ENCODE measurements at regions not wholly inside any gene's neighbourhood (a gene's known extent, or its start where the extent isn't known, plus 50 kb on each side); places are given as distances from the start of the nearest gene placed in this dataset.

DNA sequence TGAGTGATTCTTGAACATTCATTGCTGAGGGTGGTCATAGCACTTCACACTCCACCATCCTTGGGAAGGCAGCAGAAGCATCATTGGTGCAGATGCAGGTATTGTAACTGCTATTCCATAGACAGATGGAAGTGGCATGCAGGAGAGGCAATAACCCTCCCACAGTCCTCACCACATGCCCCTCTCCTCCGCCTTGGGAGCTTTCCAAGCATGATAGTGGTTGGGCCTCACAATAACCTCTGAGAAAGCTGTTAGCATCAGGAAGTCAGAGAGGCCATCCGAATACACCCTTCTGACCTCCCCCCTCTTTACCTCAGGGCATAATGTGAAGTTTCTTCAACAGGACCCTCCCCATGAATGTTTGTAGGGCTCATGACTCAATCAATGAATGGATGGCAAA, 177.9 kb downstream of the KATNAL1 start:
- DNase-seq (ENCODE audit: low spot score), result peak; percentile 10

DNA sequence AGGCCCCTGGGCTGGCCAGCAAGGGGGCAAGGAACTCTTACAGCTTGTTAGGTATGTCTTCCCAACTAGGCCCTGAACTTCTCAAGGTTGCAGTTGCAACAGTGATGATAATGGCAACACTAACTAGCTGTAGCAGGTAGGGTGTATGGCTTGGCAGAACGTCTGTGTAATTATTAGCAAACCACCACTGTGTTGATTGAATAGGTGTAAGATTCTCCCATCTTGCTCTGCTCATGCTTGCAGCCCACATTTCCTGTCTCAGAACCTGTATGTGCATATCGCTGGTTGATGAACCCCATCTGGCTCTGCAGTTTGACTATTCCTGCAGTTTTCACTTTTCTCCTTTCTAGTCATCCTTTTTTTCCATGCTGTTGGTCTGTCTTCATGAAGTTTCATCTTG, 178.8 kb downstream of the KATNAL1 start:
- no peak for DNase-seq (ENCODE audit: low spot score)

More for the DNA sequence above, 177.9 kb downstream of the KATNAL1 start:
- intact Hi-C loops (cut with DNase I), result loop anchor here (5.0 to 10.0 kb wide), 2 partner anchors 675 to 683 kb away; no protein-coding TSS in a partner anchor

DNA sequence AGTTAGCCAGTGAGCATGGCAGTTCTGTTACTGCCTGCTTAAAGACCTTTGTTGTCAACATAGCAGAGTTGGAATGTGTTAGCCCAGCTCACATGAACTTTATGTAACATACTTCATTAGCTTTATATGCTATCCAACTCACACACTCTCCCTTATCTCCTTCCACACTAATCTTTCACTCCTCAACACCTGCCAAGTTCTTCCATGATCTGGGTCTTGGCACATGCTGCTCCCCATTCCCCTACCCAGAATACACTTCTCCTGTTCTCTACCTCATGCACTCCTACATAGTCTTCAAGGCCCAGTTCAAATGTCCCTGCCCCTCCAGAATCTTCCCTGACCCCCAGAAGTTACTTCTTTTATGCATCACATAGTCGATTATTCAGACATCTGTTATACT, 179.3 kb downstream of the KATNAL1 start:
- no peak for DNase-seq (ENCODE audit: low spot score)
- intact Hi-C loops (cut with DNase I), result loop anchor here (5.0 to 10.0 kb wide), 2 partner anchors 677 to 684 kb away; no protein-coding TSS in a partner anchor

More for the DNA sequence above, 178.8 kb downstream of the KATNAL1 start:
- intact Hi-C loops (cut with DNase I), result loop anchor here (5.0 to 10.0 kb wide), 2 partner anchors 676 to 684 kb away; no protein-coding TSS in a partner anchor

DNA sequence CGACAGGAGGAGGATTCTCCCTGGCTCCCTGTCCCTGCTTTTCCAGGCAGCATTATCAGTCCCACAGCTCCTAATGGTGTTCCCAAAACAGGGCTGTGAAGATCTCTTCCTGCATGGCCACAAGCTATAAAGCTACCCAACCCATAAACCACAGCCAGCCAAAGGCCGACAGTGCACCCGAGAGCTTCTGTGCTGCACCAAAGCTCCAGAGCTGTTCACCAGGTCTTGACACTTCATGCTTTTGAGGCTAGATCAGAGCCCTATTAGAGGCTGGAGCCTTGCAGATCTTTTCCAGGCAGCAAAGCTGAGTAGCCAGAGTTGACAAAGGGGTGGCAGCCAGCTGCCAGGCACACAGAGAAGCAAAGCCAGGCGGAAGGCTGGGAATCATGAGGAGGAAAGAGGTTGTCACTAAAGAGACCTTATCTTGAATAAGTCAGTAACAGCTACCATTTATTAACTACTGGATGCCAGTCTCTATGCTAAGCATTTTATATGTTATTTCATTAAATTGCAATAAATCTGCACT, 180.4 kb downstream of the KATNAL1 start:
- DNase-seq (ENCODE audit: low spot score), result no peak
- intact Hi-C loops (cut with DNase I), result loop anchor here (5.0 to 10.0 kb wide), 2 partner anchors 678 to 685 kb away; no protein-coding TSS in a partner anchor

DNA sequence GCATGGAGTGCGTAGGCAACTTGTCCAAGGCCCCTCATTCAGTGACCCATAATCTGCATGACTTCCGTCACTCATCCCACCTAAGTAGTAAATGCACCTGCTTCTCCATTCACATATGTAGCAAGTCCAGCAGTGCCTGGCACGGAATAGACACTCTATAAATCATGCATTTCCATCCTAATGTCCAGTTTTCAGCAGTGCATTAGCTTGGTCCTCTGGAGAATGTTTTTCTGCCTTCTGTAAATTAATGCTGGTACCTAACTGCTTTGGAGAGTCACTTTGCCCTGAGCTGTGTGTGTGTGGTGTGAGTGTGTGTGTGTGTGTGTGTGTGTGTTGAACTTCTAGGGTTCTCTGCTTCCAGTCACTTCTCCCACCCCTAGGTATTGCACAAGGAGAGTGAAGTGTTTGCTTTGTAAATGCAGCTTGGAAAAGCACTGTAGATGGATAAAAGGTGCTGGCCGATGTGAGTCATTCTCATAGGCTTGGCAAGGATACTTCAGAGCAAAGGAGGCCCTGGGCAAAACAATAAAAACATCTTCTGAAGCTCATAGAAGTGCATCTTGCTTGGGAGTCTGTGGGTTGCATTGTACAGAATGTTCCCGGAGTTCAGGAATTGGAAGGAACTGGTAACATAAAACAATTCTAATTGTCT, 181.8 kb downstream of the KATNAL1 start:
- no peak for DNase-seq (ENCODE audit: low spot score)
- intact Hi-C loops (cut with DNase I), result loop anchor here (5.0 to 10.0 kb wide), 2 partner anchors 679 to 687 kb away; no protein-coding TSS in a partner anchor

DNA sequence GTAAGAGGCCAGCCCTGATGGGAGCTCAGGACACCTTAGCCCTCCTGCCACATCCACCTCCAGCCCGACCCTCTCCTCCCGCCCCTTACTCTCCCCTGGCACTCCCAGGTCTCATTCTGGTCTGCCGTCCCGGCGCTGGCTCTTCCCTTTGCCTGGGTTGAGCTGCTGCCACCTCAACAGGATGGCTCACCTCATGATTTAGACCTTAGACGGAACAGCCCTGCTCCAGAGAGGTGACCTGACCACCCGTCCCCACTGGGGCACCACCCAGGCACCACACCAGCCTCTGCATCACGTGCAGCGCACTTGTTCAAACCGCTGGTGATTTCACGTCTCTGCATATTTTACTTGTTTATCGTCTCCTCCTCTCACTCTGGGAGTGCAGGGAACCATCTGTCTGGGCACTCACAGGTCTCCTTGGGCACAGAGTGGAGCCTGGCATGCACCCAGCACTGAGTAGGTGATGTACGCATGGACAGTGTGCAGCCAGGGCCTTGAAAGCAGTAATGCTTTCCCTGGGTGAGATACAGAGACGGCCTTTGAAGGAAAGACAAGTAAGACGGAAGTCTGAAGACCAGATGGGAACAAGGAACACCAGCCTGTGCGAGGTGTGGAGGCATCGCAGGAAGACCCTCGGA, 183.1 kb downstream of the KATNAL1 start:
- intact Hi-C loops (cut with DNase I), result loop anchor here in 1 of 2 donors (10.0 kb wide), 1 partner anchor 681 kb away; no protein-coding TSS in a partner anchor
- no peak for DNase-seq (ENCODE audit: low spot score)

DNA sequence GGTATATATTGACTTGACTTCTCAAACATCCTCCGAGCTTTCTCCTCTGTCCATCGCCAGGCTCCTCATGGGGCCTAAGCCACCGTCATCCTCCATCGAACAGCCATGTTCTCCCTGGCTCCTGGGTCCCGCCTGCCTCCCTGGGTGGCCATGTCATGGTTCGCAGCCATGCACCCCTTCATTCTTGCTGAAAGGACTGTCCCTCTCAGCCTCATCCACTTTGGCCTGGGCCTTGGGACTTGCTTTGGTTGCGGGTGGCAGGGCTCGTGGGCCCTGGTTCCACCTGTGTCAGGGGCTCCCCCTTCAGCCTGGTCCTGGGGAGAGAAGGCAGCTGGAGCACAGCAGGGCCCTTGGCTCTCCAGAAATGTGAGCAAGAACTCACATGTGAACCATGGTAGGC, 183.8 kb downstream of the KATNAL1 start:
- intact Hi-C loops (cut with DNase I), result loop anchor here in 1 of 2 donors (10.0 kb wide), 1 partner anchor 681 kb away; no protein-coding TSS in a partner anchor
- DNase-seq (ENCODE audit: low spot score), result no peak

DNA sequence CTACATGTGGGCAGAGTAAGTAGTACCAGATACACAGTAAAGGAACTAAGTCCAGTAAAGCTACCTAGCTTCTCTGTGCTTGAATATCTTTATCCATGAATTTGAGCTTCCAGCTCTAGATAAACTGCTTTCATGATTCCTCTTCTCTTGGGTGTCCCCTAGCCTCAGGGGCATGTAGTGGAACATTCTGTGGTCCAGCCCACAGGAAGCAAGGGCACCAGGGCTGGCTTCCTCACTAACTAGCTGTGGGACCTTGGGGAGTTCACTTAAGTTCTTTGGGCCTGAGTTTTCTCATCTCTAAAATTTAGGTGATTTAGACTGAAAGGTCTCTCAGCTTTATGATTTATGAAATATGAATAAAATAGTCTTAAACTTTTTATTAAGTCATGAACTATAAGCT, 185.7 kb downstream of the KATNAL1 start:
- intact Hi-C loops (cut with DNase I), result loop anchor here in 1 of 2 donors (10.0 kb wide), 1 partner anchor 683 kb away; no protein-coding TSS in a partner anchor
- DNase-seq (ENCODE audit: low spot score), result no peak

DNA sequence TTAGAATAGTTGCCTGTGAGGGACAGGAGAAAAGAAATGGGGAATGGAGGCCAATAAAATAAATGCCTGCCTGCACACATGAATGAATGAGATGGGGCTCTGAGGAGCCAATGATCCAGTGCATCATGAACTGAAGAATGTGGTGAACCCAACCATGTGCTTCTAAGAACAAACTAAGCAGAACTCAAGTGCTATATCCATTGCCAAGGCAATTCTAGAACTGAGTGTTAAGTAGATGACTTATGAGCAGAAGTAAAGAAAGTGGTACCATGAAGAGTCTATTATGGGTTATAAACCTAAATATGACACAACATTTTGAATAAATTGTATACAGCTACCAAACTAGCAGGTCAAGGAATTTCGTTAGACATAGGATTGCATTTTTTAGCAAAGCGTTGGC, 186.1 kb downstream of the KATNAL1 start:
- DNase-seq (ENCODE audit: low spot score), result no peak
- intact Hi-C loops (cut with DNase I), result loop anchor here in 1 of 2 donors (10.0 kb wide), 1 partner anchor 684 kb away; no protein-coding TSS in a partner anchor

DNA sequence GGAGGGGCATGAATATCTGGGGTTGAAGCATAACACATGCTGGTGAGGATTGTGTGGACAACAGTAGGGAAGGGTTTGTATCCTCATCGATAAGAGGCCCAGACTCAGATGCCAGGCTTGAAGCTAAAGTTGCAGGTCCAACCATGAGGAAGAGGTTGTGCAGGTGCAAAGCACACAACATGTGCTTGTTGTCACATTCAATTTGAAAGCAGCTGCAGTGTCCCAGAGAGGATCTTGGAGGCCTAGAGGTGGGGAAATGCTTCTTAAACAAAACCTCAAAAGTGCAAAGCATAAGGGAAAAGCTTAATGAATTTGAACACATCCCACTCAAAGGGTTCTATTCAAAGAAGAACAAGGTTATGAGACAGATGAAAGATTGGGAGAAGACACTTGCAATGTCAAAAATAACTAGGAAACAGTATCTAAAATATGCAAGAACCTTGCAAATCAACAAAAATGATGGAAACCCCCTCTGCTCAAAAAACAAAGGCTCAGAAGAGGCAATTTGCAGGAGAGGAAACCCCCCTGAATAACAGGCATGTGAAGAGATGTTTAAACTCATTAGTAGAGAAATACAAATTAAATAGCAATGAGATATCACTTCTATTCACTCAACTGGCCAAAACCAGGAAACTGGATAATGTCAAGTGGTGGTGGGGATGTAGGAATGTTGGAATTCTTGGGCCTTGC, 187.1 kb downstream of the KATNAL1 start:
- no peak for DNase-seq (ENCODE audit: low spot score)
- intact Hi-C loops (cut with DNase I), result loop anchor here in 1 of 2 donors (10.0 kb wide), 1 partner anchor 685 kb away; no protein-coding TSS in a partner anchor

DNA sequence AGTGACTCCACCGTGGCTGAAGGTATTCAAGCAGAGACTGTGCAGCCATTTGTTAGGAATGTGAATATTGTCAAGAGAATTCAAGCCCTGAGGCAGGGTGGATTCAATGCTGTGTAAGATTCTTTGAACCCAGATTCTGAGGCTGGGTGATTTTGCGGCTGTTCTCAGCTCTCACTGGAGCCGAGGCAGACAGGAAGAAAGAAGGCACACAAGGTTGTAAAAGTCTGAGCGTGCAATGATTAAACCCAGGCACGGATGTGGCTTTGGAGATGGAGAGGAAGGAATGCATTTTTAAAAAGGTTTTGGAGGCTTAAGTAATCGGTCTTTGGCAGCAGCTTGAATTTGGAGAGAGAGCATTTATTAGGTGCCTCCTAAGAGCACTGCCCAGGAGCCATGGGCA, 187.9 kb downstream of the KATNAL1 start:
- no peak for DNase-seq (ENCODE audit: low spot score)
- intact Hi-C loops (cut with DNase I), result loop anchor here (10.0 kb wide), 4 partner anchors 275 to 605 kb away; partner anchors contain the start of gene SLC7A1 (in 1 of the 2)

DNA sequence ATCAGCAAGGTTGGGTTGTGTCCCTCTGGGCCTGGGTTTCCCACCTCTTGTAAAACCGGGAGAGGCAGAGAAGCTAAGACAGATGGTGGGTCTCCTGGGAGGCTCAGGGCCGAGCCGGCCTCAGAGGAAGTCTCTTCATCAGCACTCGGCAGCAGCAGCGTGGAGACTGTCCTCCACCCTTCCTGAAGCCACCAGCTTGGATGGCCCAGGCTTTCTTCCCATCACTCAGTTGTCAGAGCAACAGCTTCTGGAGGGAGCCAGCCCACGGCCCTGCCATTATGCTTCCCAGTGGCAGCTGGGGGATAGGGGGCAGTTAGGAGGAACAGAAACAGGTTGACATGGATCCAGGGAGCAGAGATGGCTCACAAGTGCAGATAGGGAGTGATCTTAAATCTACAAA, 191.0 kb downstream of the KATNAL1 start:
- DNase-seq (ENCODE audit: low spot score), result no peak
- intact Hi-C loops (cut with DNase I), result loop anchor here (10.0 kb wide), 4 partner anchors 272 to 602 kb away; partner anchors contain the start of gene SLC7A1 (in 1 of the 2)

DNA sequence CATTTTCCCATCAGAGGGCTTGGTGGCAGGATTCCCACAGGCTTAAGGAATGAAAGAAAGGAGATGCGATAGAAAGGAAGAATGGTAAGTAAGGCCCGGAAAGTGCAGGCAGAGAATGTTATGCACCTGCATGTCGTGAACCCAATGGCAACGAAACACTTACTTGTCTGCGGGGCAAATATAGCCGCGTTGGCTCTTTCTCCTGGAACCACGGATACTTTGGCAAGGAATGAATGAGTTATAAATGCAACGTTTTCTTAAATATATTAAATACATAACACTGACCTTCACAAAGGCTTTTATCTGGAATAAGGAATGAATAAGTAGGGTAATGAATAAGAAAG, 192.1 kb downstream of the KATNAL1 start:
- no peak for DNase-seq (ENCODE audit: low spot score)
- intact Hi-C loops (cut with DNase I), result loop anchor here (10.0 kb wide), 4 partner anchors 270 to 600 kb away; partner anchors contain the start of gene SLC7A1 (in 1 of the 2)

DNA sequence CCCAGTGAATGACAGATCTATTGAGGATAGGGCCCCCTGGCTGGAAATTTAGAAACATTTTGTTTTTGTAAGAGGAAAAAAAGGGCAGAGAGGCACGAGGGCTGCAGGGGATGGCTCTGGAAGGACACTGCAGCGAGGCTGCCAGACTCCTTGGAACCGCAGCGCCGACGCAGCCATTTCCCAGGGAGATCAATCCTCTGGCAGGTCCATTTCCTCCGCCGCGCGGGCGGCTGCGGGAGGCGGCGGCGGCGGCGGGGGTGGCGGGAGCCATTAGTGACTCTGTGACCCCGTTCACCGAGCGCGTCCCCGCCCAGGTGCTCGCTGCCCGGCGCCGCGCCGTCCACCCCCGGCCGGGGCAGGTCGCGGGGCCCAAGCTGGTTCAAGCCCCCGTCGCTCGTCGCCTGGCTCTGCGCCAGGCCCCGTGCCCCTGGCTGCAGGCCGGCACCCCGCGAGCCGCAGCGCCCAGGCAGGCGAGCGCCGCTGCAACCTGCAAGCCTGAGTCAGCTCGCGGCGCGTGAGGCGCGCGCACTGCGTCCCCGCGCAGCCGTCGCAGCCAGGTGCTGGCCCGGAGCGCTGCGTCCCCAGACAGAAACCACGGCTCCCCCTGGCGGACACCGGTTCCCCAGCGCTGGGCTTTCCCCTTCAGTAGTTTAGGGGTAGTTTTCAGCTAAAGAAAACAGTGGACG, 192.6 kb downstream of the KATNAL1 start:
- intact Hi-C loops (cut with DNase I), result loop anchor here (5.0 to 10.0 kb wide), 5 partner anchors 270 to 607 kb away; partner anchors contain the start of gene SLC7A1 (in 1 of the 2)
- peak; percentile 95 for DNase-seq (ENCODE audit: low spot score)

DNA sequence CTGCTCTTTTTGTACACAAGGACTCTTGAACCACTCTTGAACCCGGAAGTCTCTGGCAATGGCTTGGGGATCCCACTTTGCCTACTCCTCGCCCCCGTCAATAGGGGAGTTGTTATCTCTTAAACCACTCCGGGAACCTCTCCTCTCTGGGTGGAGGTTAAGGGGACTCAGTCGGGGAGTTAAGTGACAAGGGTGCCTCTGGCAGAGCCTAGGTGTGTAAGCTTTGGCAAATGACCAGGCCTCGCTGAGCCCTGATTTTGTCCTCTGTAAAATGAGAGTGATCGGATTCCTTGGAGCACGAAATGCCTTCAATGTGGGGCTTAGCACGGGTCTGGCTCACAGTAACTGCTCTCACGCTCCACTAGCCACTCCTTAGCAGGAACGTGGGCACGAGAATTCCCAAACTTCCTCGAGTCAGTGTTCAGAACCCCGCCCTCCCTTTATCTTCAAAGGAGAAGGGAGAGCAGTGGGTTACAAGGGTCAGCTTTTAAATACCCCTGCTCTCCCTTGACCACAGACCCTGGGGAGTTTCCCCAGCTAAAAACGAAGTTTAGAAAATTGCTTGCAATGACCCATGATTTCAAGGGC, 193.3 kb downstream of the KATNAL1 start:
- no peak for DNase-seq (ENCODE audit: low spot score)
- intact Hi-C loops (cut with DNase I), result loop anchor here (2.0 to 10.0 kb wide), 6 partner anchors 269 to 607 kb away; partner anchors contain the start of gene SLC7A1 (in 1 of the 2)

DNA sequence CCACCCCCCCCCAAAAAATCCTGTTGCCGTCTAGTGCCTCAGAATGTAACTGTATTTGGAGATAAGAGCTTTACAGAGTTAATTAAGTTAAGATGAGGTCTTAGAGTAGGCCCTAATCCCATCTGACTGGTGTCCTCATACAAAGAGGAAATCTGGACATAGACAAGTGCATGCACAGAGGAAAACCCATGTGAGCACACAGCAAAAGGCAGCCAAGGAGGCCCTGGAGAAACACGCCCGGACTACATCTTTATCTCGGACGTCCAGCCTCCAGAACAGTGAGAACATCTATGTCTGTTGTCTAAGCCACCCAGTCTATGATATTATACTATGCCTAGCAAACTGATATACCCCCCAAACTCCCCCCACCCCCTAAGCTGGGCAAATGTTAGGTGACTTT, 193.8 kb downstream of the KATNAL1 start:
- no peak for DNase-seq (ENCODE audit: low spot score)
- intact Hi-C loops (cut with DNase I), result loop anchor here (2.0 to 10.0 kb wide), 6 partner anchors 269 to 606 kb away; partner anchors contain the start of gene SLC7A1 (in 1 of the 2)

DNA sequence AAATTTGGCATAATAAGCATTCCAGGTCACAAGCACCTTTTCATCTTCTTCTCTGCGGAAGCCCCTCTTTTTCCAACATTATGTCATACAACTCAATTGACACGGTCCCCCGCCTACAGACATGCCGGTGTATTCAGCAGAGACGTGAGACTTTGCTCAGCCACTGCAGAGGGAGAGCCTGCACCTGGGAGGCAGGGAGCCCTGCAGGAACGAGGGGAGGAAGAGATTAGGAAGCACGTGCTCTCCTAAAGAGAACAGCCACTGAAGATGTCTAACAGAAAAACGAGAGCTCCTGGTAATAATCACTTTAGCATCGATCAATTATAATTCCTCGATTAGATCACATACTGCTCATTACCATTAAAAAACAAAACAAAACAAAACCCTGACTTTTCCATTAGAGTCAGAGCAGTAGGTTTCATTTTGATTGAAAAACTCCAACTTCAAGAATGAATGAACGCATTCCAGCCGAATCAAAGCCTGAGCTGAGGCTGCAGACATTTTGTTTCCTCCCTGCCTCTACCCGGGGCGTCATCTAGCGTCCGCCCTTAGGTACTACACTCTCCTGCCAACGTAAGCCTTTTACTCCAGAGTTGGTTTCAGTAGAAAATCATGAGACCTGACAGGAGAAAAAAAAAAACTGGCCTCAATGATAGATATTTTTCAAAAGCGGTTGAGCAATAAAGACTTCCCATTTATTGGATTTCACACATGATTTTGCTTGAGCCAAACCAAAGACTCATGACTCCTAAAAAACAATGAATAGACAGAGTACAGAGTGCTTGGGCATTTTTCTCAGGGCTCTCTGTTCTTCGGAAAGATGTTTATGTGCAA, 194.5 kb downstream of the KATNAL1 start:
- DNase-seq (ENCODE audit: low spot score), result peak; percentile 93
- intact Hi-C loops (cut with DNase I), result loop anchor here (2.0 to 10.0 kb wide), 6 partner anchors 268 to 606 kb away; partner anchors contain the start of gene SLC7A1 (in 1 of the 2)
